Suprapubic skin (tissue), 4 donors: ENCODE measurements at regions not wholly inside any gene's neighbourhood (a gene's known extent, or its start where the extent isn't known, plus 50 kb on each side); places are given as distances from the start of the nearest gene placed in this dataset.

Experiments
- DNase-seq, 2 donors: peaks; one replicate each; pipeline ENCODE4 v3.0.0-alpha.2; 2019; ENCODE audit warnings: low spot score in 2 of 2
- H3K27ac ChIP-seq: fragments of 200-600 bp; sonication (generic); one replicate; pipeline ENCODE4 v1.5.1; 2019
- H3K27me3 ChIP-seq: fragments of 200-600 bp; sonication (generic); one replicate; pipeline ENCODE4 v1.5.1; 2019
- H3K36me3 ChIP-seq: fragments of 200-600 bp; sonication (generic); one replicate; pipeline ENCODE4 v1.5.1; 2019
- H3K4me1 ChIP-seq: fragments of 200-600 bp; sonication (generic); one replicate; pipeline ENCODE4 v1.5.1; 2019
- H3K4me3 ChIP-seq: fragments of 200-600 bp; sonication (generic); one replicate; pipeline ENCODE4 v1.5.1; 2019; ENCODE audit warnings: mild to moderate bottlenecking
- H3K9me3 ChIP-seq: fragments of 200-600 bp; sonication (generic); one replicate; pipeline ENCODE4 v1.5.1; 2019
- CTCF ChIP-seq, 2 donors: fragments of 200-600 bp in 1 of 2; fragments of 450-650 bp in 1 of 2; sonication (generic) in 1 of 2; IDR thresholded peaks; one replicate each; pipeline ENCODE4 v1.5.1; 2016 to 2019; ENCODE audit warnings: antibody characterized with exemption in 2 of 2, mild to moderate bottlenecking in 1 of 2, moderate library complexity in 1 of 2
- EP300 ChIP-seq: sonication (generic); formaldehyde crosslinking; IDR thresholded peaks from one replicate; pipeline ENCODE4 v1.6.1; 2017; ENCODE audit warnings: antibody characterized with exemption
- POLR2A ChIP-seq, 2 donors: fragments of 450-650 bp; IDR thresholded peaks; one replicate each; pipeline ENCODE4 v1.6.1; 2017; ENCODE audit warnings: antibody characterized with exemption in 2 of 2, mild to moderate bottlenecking in 2 of 2, moderate library complexity in 2 of 2
- POLR2AphosphoS5 ChIP-seq, 3 donors: sonication (generic); formaldehyde crosslinking; IDR thresholded peaks; one replicate each; pipeline ENCODE4 v1.6.1; 2017; ENCODE audit warnings: antibody characterized with exemption in 3 of 3
- WGBS: methylation state at CpG from one replicate; pipeline ENCODE4 v1.1.5; 2018; 5-methylcytosine and 5-hydroxymethylcytosine counted together

DNA sequence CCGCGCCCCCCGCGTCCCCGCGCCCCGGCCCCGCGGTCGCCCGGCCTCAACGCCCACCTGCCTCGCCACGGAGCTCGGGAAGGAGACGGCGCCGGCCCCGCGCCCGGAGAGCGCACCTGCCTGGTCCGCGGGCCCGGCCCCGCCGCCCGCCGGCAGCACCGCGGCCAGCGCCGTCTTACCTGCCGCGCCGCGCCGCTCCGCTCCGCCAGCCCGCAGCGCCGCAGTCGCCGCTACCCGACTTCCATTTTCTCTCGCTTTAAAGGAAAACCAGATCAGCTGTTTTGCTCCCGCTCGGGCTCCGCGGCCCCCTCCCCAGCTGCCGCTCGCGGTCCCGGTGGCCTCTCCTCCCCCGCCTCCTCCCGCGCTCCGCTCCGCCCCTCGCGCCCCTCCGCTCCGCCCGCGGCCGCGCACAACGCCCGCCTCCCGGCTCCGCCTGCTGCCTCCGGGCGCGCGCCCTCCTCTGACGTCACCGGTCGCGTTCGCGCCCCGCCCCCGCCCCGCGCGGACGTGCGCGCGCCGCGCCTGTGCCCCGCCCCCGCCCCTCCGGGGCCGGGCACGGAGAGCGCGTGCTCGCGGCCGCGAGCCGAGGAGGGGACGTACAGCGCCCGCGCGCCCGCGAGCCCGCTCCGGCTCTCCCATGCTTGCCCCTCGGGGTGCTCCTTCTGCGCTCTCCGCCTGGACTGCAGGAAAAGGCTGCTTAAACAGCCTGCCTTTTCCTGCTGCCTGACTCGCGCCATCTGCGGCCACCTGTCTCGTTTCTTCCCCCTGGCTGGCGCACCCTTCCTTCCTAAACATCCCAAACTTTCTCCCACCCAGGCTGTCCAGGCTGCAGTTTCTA is 159.8 kb upstream of the CHRNA7 start, which contains the start of gene OTUD7A:
OTUD7A (minus strand) TSS at position 346 of the 838 bp plus-strand sequence.
- DNase-seq: peak; percentile 85 to 86
- H3K9me3 ChIP-seq: no peaks in the 10 kb centered on the region
- WGBS: under 1% methylated on average over 56 of the region's 122 CpGs

GRCh38 chr15:31871166-31871886 is 159.0 kb upstream of the CHRNA7 start:
- no peaks in the 10 kb centered on the region for H3K27me3 ChIP-seq
- no peak for DNase-seq
- no peak for TF ChIP-seq CTCF (IDR thresholded peaks at IDR 0.05)
- no peak for TF ChIP-seq EP300
- no peak for TF ChIP-seq POLR2A (IDR thresholded peaks at IDR 0.05)
- no peak for TF ChIP-seq POLR2AphosphoS5 (IDR thresholded peaks at IDR 0.05)
- H3K4me3 ChIP-seq: peak overlapping the region; percentile 78
- no peaks in the 10 kb centered on the region for H3K9me3 ChIP-seq
- H3K4me1 ChIP-seq: peaks cover 13% of the 10 kb centered on the region
- 42% methylated on average over 14 of the region's 14 CpGs for WGBS
- H3K36me3 ChIP-seq: no peaks in the 10 kb centered on the region
- no peak overlapping the region for H3K27ac ChIP-seq

More for the DNA sequence above, 159.8 kb upstream of the CHRNA7 start, which contains the start of gene OTUD7A:
- peak within 1 kb of the TSS; percentile 75 for H3K27ac ChIP-seq
- H3K4me1 ChIP-seq: peaks cover 13% of the 10 kb centered on the region
- no peaks in the 10 kb centered on the region for H3K36me3 ChIP-seq
- H3K4me3 ChIP-seq: peak within 1 kb of the TSS; percentile 78
- no peak for TF ChIP-seq POLR2A (IDR thresholded peaks at IDR 0.05)
- TF ChIP-seq CTCF (IDR thresholded peaks at IDR 0.05): no peak
- no peak for TF ChIP-seq POLR2AphosphoS5 (IDR thresholded peaks at IDR 0.05)
- no peak for TF ChIP-seq EP300
- H3K27me3 ChIP-seq: no peaks in the 10 kb centered on the region

GRCh38 chr15:31871887-31872281 is 158.4 kb upstream of the CHRNA7 start:
- no peaks in the 10 kb centered on the region for H3K36me3 ChIP-seq
- H3K4me1 ChIP-seq: peaks cover 13% of the 10 kb centered on the region
- no peak overlapping the region for H3K27ac ChIP-seq
- 79% methylated on average over 6 of the region's 6 CpGs for WGBS
- no peaks in the 10 kb centered on the region for H3K9me3 ChIP-seq
- H3K4me3 ChIP-seq: no peak overlapping the region
- DNase-seq: no peak
- TF ChIP-seq CTCF (IDR thresholded peaks at IDR 0.05): no peak
- TF ChIP-seq POLR2AphosphoS5 (IDR thresholded peaks at IDR 0.05): no peak
- TF ChIP-seq EP300: no peak
- no peak for TF ChIP-seq POLR2A (IDR thresholded peaks at IDR 0.05)
- H3K27me3 ChIP-seq: no peaks in the 10 kb centered on the region

DNA sequence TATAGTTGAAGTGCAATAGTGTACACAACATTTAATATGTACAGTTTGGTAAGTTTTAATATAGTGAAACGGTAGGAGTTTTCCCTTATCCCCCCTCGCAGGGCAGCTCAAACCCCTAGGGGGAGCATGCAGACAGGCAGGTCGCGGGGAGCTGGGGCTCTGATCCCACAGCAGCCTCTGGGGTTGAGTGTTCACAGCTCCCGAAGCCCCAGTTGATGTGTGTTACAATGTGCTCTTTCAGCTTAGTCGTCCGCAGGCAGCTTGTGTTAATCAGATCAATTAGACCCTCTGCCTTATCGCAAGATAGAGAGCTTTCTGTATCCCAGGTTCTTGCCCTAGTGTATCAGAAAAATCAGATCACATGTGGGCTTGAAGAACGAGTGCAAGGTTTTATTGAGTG is 143.1 kb upstream of the CHRNA7 start:
- TF ChIP-seq EP300 (no peak), POLR2A (IDR thresholded peaks at IDR 0.05) (no peak), CTCF (IDR thresholded peaks at IDR 0.05) (no peak), POLR2AphosphoS5 (IDR thresholded peaks at IDR 0.05) (no peak)
- no peaks in the 10 kb centered on the region for H3K4me1 ChIP-seq
- no peak for DNase-seq
- no peaks in the 10 kb centered on the region for H3K36me3 ChIP-seq
- peaks cover 8% of the 10 kb centered on the region for H3K27me3 ChIP-seq
- no peak overlapping the region for H3K27ac ChIP-seq
- H3K9me3 ChIP-seq: no peaks in the 10 kb centered on the region
- H3K4me3 ChIP-seq: no peak overlapping the region
- 19% methylated on average over 9 of the region's 9 CpGs for WGBS

DNA sequence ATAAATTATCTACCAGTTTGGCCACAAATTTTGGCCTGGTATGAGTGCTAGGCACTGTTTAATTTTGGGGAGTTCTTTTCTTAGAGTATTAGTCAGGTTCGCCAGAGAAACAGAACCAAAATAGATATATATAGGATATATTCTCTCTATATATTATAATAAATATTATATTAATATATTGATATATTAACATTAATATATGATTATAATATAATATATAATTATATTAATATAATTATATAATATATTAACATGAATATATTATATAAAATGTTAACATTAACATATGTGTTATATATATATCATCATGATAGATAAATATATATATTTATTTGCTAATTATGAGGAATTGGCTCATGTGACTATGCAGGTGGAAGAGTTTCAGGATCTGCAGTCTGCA is 137.8 kb upstream of the CHRNA7 start:
- Histone ChIP-seq H3K27ac (no peak overlapping the region), H3K4me3 (no peak overlapping the region), H3K36me3 (no peaks in the 10 kb centered on the region), H3K27me3 (peaks cover 8% of the 10 kb centered on the region), H3K4me1 (no peaks in the 10 kb centered on the region), H3K9me3 (no peaks in the 10 kb centered on the region)
- WGBS: 98% methylated on average over 1 of the region's 1 CpG
- no peak for TF ChIP-seq POLR2AphosphoS5 (IDR thresholded peaks at IDR 0.05)
- TF ChIP-seq CTCF (IDR thresholded peaks at IDR 0.05): no peak
- no peak for TF ChIP-seq POLR2A (IDR thresholded peaks at IDR 0.05)
- TF ChIP-seq EP300: no peak
- DNase-seq: no peak
